ENCODE measurements at regions not wholly inside any gene's neighbourhood (a gene's known extent, or its start where the extent isn't known, plus 50 kb on each side); places are given as distances from the start of the nearest gene placed in this dataset.

GRCh38 chr14:54312166-54312801, 84.5 kb upstream of the CDKN3 start (continued):
- no peak for TF ChIP-seq CHD7 (IDR thresholded peaks at IDR 0.05; ENCODE audit: insufficient replicate concordance, low read length)
